ENCODE measurements at regions not wholly inside any gene's neighbourhood (a gene's known extent, or its start where the extent isn't known, plus 50 kb on each side); places are given as distances from the start of the nearest gene placed in this dataset.

GRCh38 chr13:85093808-85094207 lies 705.4 kb downstream of the SLITRK6 start:
- TF ChIP-seq, protein P1, sequence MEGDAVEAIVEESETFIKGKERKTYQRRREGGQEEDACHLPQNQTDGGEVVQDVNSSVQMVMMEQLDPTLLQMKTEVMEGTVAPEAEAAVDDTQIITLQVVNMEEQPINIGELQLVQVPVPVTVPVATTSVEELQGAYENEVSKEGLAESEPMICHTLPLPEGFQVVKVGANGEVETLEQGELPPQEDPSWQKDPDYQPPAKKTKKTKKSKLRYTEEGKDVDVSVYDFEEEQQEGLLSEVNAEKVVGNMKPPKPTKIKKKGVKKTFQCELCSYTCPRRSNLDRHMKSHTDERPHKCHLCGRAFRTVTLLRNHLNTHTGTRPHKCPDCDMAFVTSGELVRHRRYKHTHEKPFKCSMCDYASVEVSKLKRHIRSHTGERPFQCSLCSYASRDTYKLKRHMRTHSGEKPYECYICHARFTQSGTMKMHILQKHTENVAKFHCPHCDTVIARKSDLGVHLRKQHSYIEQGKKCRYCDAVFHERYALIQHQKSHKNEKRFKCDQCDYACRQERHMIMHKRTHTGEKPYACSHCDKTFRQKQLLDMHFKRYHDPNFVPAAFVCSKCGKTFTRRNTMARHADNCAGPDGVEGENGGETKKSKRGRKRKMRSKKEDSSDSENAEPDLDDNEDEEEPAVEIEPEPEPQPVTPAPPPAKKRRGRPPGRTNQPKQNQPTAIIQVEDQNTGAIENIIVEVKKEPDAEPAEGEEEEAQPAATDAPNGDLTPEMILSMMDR (conservative IDR thresholded peaks at IDR 0.05; ENCODE audit: low read length): no peak
- TF ChIP-seq EZH2phosphoT487 (IDR thresholded peaks at IDR 0.05; ENCODE audit: borderline replicate concordance, low read depth, low read length): no peak
